NCI-H526 treated with DMSO at 0.1 percent for 48 hours (cell line): ENCODE measurements at regions not wholly inside any gene's neighbourhood (a gene's known extent, or its start where the extent isn't known, plus 50 kb on each side); places are given as distances from the start of the nearest gene placed in this dataset.
"Not testable (repeated sequence)": the region's sequence is repeated elsewhere in the genome, so short reads cannot be mapped to it uniquely, and the experiment has no call there.

ENCODE experiments used
- DNase-seq: peaks from one replicate; lab custom pipeline; 2025; lab: John Stamatoyannopoulos, UW

GRCh38 chr1:222416001-222416791 is 131.7 kb downstream of the HHIPL2 start:
- DNase-seq, result no peak

DNA sequence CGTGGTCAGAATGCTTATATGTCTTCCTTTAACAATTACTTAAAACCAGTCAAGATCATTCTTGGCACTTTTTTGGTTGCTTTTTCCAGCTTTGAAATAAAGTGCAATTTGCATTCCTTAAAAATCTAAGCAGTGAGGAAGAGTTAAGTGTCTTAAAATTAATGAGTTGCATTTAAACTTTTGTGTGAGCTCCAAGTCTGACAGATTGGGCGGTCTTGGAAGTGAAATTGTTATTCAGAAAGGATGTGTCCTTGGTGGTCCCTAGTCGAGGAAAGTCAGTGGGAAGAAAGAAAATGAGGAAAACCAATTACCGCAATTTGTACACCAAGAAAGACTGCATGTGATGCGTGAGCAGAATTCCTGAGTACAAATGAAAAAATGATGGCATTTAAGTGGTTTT is 132.5 kb downstream of the HHIPL2 start:
- DNase-seq, result no peak

- DNase-seq, result no peak
These were observed 133.8 kb downstream of the HHIPL2 start for GRCh38 chr1:222413991-222414549.

- no peak for DNase-seq
These were observed 134.5 kb downstream of the HHIPL2 start for GRCh38 chr1:222413436-222413835.

DNA sequence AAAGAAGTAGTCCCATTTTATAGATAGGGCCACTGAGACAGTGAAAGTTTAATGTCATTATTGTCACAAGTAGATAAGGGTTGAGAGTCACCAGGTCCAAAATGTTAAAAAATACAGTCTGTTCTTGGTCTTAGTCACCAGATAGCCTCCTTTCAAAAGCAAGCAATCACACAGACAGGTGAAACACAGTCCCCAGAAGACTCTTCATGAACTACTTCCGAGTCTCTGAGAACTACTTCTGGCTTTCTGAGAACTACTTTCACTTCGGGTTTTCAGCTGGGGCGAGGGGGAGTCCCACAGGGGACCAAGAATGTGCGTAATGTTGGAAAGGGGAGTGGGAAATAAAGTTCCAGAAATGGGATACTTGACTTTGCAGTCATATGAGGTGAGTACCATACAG is 143.2 kb downstream of the HHIPL2 start:
- DNase-seq, result no peak

DNA sequence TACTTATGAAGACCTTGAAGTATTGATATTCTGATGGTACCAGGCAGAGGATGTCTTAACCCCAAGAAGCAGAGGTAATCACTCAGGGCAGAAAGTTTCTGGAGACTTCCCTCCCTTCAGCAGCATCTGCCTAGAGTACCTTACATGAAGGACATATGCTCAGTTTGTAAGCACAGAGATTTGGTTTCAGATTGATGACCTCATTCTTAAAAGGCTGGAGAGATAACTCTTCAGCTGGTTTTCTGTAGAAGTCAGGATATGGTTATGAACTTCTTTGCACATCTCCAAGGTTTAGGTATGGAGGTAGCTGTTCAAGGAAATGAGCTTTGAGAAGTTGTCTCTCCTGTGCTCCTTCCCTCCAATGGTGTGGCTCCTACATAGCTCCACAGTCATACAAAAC is 148.7 kb downstream of the HHIPL2 start:
- no peak for DNase-seq

DNA sequence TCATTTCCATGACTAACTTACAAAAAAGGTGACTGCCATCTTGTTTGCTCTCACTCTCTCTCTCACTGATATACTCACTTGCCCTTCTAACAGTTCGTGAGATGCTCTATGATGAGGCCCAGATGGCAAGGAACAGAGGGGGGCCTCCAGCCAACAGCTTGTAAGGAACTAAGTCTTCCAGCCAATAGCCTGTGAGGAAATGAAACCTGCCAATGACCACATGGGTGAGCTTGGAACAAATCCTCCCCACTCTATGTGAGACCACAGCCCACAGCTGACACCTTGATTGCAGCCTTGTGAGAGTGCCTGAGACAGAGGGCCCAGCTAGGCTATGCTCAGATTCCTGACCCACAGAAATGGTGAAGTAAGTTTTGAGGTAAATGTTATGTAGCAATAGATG is 153.7 kb downstream of the HHIPL2 start:
- no peak for DNase-seq

DNA sequence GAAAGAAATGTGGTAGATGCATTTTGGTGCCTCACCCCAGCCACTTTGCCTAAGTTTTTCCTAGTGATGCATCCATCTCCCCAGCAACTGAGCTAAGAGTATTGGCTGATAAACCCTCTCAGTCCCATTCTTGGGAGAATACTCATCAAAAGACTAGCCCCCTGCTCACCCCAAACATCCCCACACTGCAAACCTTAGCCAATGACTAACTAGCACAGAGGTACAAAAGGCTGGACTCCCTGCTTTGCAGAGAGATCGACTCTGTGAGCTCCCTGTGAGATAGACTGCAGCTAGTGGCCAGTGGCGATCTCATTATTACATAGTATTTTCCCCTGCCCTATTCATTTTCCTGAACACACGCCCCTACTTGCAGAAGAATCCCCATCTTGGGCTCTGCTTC is 155.3 kb downstream of the HHIPL2 start:
- no peak for DNase-seq

DNA sequence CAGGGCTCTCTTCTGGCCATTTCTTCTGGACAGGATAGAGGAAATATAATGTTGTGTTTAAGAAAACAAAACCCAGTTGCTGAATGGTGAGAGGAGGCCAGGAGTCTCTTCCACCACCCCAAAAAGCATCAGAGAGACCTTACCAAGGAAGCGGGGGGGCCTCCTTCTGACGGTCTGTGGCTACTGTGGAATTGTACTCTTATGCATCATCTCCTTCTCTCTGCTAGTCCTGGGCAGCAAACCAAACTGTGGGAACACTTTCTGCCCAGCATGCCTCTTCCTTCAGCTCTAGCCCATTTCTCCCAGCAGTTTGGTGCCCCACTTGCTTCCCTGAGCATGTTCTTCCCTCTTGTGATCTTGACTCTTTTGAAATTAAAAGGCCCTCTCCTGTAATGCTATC is 157.7 kb downstream of the HHIPL2 start:
- no peak for DNase-seq

DNA sequence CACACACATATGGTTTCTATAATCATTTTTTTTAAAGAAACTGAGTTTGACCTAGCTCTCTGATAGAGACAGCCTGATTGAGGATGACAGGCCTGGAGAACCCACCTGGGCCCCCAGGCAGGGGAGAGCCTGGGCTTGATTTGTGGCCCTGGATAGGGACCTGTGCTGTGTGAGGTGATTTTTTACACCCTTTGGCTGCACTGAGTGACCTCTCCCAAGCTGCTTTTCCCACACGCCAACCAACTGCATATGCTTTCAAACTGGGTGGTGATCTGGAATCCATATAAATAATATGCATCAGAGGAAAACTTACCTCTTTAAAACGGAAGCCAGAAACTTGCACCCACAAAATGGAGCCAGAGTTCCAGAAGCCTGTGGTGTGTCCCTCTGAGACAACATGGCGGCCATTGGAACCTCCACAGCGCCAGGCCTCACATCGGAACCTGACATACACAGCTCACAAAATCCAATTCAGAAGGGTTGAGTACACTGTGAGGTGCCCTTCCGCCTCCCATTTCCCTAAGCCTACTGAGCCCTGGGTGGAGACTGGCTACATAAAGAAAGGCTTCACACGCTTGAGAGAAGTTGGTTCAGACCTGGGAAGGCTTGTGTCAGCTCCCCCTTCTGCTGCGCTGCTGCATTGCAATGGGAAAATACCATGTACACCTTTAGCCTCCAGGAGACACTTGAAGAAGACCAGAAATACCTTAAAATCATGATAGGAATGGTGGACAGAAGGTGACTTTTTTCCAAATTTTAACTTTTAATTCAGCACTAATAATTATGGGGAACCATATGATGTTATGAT is 160.7 kb downstream of the HHIPL2 start:
- DNase-seq, result no peak

GRCh38 chr1:222385955-222386354 is 161.9 kb downstream of the HHIPL2 start:
- DNase-seq, result no peak

- no peak for DNase-seq
These were observed 162.6 kb downstream of the HHIPL2 start for GRCh38 chr1:222385262-222385661.

- no peak for DNase-seq
These were observed 163.4 kb downstream of the HHIPL2 start for GRCh38 chr1:222384531-222384930.

- DNase-seq, result no peak
These were observed 165.7 kb downstream of the HHIPL2 start for GRCh38 chr1:222382171-222382570.

DNA sequence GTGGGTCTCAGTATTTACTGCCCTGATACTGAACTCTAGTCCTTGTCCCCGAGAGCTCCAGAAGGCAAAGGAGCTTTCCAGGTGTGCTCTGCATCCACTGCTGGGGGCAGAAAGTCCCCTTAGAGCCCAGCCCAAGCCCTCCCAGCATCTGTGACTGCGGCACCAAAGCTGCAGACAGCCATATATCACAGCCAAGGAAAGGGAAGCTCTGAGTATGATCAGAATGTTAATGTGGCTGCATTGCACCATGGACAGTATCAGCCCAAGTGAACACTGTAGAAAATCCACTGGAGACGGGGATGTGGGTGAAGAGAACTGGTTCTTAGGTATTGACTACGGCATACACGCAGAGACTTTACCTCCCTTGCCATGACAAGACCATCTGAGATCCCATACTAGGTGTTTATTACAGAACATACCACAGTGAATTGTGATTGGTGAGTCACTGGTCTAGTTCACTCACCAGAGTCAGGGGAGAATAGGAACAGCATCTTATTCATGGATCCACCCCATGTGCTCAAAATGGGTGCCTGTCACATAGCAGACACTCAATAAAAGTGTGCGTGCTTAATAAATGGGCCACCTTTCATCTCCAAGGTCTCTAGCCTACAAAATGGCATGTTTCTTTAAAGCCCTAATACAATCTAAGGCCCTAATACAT is 170.3 kb downstream of the HHIPL2 start:
- DNase-seq, result no peak

- not testable (repeated sequence) for DNase-seq
These were observed 171.1 kb downstream of the HHIPL2 start for GRCh38 chr1:222376791-222377190.

GRCh38 chr1:222375701-222376100 is 172.2 kb downstream of the HHIPL2 start:
- DNase-seq, result no peak

GRCh38 chr1:222373831-222374602 is 173.9 kb downstream of the HHIPL2 start:
- no peak for DNase-seq

DNA sequence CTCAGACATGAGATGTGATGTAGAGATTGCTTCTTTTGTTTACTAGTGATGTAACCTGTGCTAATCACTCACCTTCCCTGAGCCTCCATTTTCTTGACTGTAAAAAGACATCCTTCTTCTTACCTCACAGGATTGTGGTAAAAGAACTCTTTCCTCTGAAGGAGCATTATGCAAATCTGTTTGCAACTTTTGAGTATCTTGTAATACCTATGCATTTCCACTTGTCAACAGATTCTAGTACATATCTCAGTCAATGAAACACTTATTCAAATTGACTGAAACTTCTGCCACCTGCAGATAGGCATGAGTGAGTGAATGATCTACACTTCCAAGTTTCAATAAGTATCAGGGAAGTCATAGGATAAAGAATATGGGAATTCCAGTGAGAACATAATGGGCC is 174.7 kb downstream of the HHIPL2 start:
- no peak for DNase-seq

DNA sequence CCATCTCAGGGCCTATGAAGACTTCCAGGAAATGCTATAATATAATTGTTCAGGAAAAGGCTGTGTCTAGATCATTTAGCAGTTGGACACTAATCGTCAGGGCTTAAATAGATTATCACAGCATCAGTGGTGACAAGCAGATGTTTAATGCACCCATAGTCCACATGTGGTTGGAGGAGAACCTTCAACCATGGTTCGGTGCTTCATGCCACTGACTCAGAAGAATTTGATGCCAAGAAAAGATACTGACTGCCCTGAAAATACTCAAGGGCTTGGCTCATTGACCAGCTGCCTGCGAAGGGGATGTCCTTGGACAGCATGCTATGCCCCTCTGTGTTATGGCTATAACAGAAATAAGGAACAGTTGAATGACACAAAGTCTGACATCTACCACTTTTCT is 175.7 kb downstream of the HHIPL2 start:
- DNase-seq, result no peak

DNA sequence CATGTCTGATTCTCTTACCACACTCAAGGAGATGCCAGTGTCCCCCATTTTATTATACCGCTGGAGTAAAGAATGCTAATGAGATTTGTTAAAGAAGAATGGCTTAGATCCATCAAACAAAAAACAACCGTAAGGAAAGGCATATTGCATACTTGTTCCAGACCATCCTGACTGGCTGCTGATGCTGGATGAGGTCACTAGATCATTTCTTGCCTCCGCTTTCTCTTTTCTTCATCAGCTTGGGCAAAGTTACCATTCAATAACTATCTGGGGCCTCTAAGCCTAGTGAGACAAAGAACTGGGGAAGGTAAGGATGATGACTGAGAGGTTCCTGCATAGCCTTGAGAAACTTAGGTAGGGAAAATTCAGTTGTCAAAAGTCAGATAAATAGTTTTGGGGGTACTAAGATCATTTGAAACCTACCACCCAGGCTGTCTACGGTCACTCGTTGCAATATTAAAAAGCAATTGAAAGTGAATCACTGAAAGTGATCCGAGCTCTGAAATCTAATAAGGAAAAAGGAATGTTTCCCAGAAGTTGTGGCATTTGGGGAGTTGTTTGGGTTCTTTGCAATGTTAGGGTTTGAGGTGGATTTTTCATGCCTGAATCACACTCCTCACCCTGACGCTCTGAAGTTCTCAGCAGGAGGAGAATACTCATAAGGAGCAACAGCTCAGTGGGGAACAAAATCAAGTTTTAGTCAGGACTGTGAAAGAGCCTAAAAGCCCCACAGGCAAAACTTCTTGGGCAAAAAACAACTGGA is 176.8 kb downstream of the HHIPL2 start:
- DNase-seq, result no peak
